ENCODE measurements at regions not wholly inside any gene's neighbourhood (a gene's known extent, or its start where the extent isn't known, plus 50 kb on each side); places are given as distances from the start of the nearest gene placed in this dataset.

- Histone ChIP-seq H3K36me3 (replicated peaks; ENCODE audit: low read depth, low read length) (no peaks in the 10 kb centered on the region), H3K27me3 (ENCODE audit: low read depth, low read length) (no peaks in the 10 kb centered on the region), H3K9ac (ENCODE audit: low read length) (no peak overlapping the region), H3K79me2 (ENCODE audit: low read length) (no peaks in the 10 kb centered on the region), H3K27ac (ENCODE audit: low read length) (no peak overlapping the region), H3K4me3 (ENCODE audit: low read length) (no peak overlapping the region), H3K4me1 (ENCODE audit: low read length) (no peaks in the 10 kb centered on the region), H3K4me2 (ENCODE audit: low read length) (no peak overlapping the region), H3K9me3 (ENCODE audit: insufficient read depth, low read length) (no peaks in the 10 kb centered on the region), H2AFZ (ENCODE audit: low read depth, low read length) (no peak overlapping the region), H4K20me1 (ENCODE audit: insufficient read depth, low read length) (no peaks in the 10 kb centered on the region)
- no peak for TF ChIP-seq EZH2phosphoT487 (IDR thresholded peaks at IDR 0.05; ENCODE audit: low read depth)
- no peak for TF ChIP-seq CTCF (IDR thresholded peaks at IDR 0.05; ENCODE audit: low read depth, low read length)
Measured at GRCh38 chr7:145582742-145583303, 533.8 kb upstream of the CNTNAP2 start.

GRCh38 chr7:145557805-145558204, 558.8 kb upstream of the CNTNAP2 start:
- H3K9ac ChIP-seq (ENCODE audit: low read length): no peak overlapping the region
- no peak overlapping the region for H2AFZ ChIP-seq (ENCODE audit: low read depth, low read length)
- no peaks in the 10 kb centered on the region for H3K27me3 ChIP-seq (ENCODE audit: low read depth, low read length)
- H3K36me3 ChIP-seq (replicated peaks; ENCODE audit: low read depth, low read length): no peaks in the 10 kb centered on the region
- no peak overlapping the region for H3K4me2 ChIP-seq (ENCODE audit: low read length)
- no peaks in the 10 kb centered on the region for H3K79me2 ChIP-seq (ENCODE audit: low read length)
- TF ChIP-seq CTCF (IDR thresholded peaks at IDR 0.05; ENCODE audit: low read depth, low read length): no peak
- TF ChIP-seq EZH2phosphoT487 (IDR thresholded peaks at IDR 0.05; ENCODE audit: low read depth): no peak
- no peak overlapping the region for H3K4me3 ChIP-seq (ENCODE audit: low read length)
- no peaks in the 10 kb centered on the region for H3K4me1 ChIP-seq (ENCODE audit: low read length)
- no peaks in the 10 kb centered on the region for H3K9me3 ChIP-seq (ENCODE audit: insufficient read depth, low read length)
- H3K27ac ChIP-seq (ENCODE audit: low read length): no peak overlapping the region
- H4K20me1 ChIP-seq (ENCODE audit: insufficient read depth, low read length): no peaks in the 10 kb centered on the region

- no peak overlapping the region for H3K9ac ChIP-seq (ENCODE audit: low read length)
- H2AFZ ChIP-seq (ENCODE audit: low read depth, low read length): no peak overlapping the region
- H3K4me3 ChIP-seq (ENCODE audit: low read length): no peak overlapping the region
- H3K79me2 ChIP-seq (ENCODE audit: low read length): no peaks in the 10 kb centered on the region
- no peak overlapping the region for H3K27ac ChIP-seq (ENCODE audit: low read length)
- no peaks in the 10 kb centered on the region for H3K36me3 ChIP-seq (replicated peaks; ENCODE audit: low read depth, low read length)
- no peak for TF ChIP-seq CTCF (IDR thresholded peaks at IDR 0.05; ENCODE audit: low read depth, low read length)
- TF ChIP-seq EZH2phosphoT487 (IDR thresholded peaks at IDR 0.05; ENCODE audit: low read depth): no peak
- no peaks in the 10 kb centered on the region for H3K9me3 ChIP-seq (ENCODE audit: insufficient read depth, low read length)
- peaks cover 9% of the 10 kb centered on the region for H3K4me1 ChIP-seq (ENCODE audit: low read length)
- no peaks in the 10 kb centered on the region for H3K27me3 ChIP-seq (ENCODE audit: low read depth, low read length)
- H3K4me2 ChIP-seq (ENCODE audit: low read length): no peak overlapping the region
- no peaks in the 10 kb centered on the region for H4K20me1 ChIP-seq (ENCODE audit: insufficient read depth, low read length)
Measured at GRCh38 chr7:145543242-145543641, 573.4 kb upstream of the CNTNAP2 start.

- TF ChIP-seq CTCF (IDR thresholded peaks at IDR 0.05; ENCODE audit: low read depth, low read length) (no peak), EZH2phosphoT487 (IDR thresholded peaks at IDR 0.05; ENCODE audit: low read depth) (no peak)
- Histone ChIP-seq H3K27ac (ENCODE audit: low read length) (no peak overlapping the region), H3K79me2 (ENCODE audit: low read length) (no peaks in the 10 kb centered on the region), H3K36me3 (replicated peaks; ENCODE audit: low read depth, low read length) (no peaks in the 10 kb centered on the region), H3K4me2 (ENCODE audit: low read length) (no peak overlapping the region), H2AFZ (ENCODE audit: low read depth, low read length) (no peak overlapping the region), H3K9me3 (ENCODE audit: insufficient read depth, low read length) (no peaks in the 10 kb centered on the region), H4K20me1 (ENCODE audit: insufficient read depth, low read length) (no peaks in the 10 kb centered on the region), H3K4me3 (ENCODE audit: low read length) (no peak overlapping the region), H3K4me1 (ENCODE audit: low read length) (peaks cover 9% of the 10 kb centered on the region), H3K9ac (ENCODE audit: low read length) (no peak overlapping the region), H3K27me3 (ENCODE audit: low read depth, low read length) (no peaks in the 10 kb centered on the region)
Measured at GRCh38 chr7:145539910-145540309, 576.7 kb upstream of the CNTNAP2 start.
